HG02973 (cell line): ENCODE measurements at regions not wholly inside any gene's neighbourhood (a gene's known extent, or its start where the extent isn't known, plus 50 kb on each side); places are given as distances from the start of the nearest gene placed in this dataset.

Source experiments
- ATAC-seq: cut with Tn5 transposase; IDR thresholded peaks from one replicate; pipeline ENCODE4 v1.9.1; 2021; ENCODE audit warnings: moderate library complexity; ENCODE audit not compliant: unreplicated experiment

GRCh38 chr1:80961464-80962190 lies 839.1 kb upstream of the ADGRL2 start:
- ATAC-seq = no peak

- no peak for ATAC-seq
Measured at GRCh38 chr1:80933346-80933745, 867.4 kb upstream of the ADGRL2 start.

GRCh38 chr1:80931178-80931577 lies 869.6 kb upstream of the ADGRL2 start:
- no peak for ATAC-seq

- no peak for ATAC-seq
Measured at GRCh38 chr1:80929868-80930508, 870.7 kb upstream of the ADGRL2 start.

GRCh38 chr1:80926531-80926930 lies 874.2 kb upstream of the ADGRL2 start:
- ATAC-seq = no peak

- ATAC-seq = no peak
Measured at GRCh38 chr1:80925130-80925805, 875.5 kb upstream of the ADGRL2 start.

- no peak for ATAC-seq
Measured at GRCh38 chr1:80924290-80924689, 876.4 kb upstream of the ADGRL2 start.

- no peak for ATAC-seq
Measured at GRCh38 chr1:80922906-80923305, 877.8 kb upstream of the ADGRL2 start.

GRCh38 chr1:80919426-80919825 lies 881.3 kb upstream of the ADGRL2 start:
- ATAC-seq = no peak

- ATAC-seq = no peak
Measured at GRCh38 chr1:80918380-80918779, 882.4 kb upstream of the ADGRL2 start.

- ATAC-seq = no peak
Measured at GRCh38 chr1:80917826-80918225, 882.9 kb upstream of the ADGRL2 start.

GRCh38 chr1:80917225-80917624 lies 883.5 kb upstream of the ADGRL2 start:
- no peak for ATAC-seq

- no peak for ATAC-seq
Measured at GRCh38 chr1:80915491-80915890, 885.2 kb upstream of the ADGRL2 start.

GRCh38 chr1:80910426-80910825 lies 890.3 kb upstream of the ADGRL2 start:
- no peak for ATAC-seq

GRCh38 chr1:80909172-80909784 lies 891.5 kb upstream of the ADGRL2 start:
- no peak for ATAC-seq

GRCh38 chr1:80896781-80897356 lies 903.9 kb upstream of the ADGRL2 start:
- no peak for ATAC-seq

- ATAC-seq = no peak
Measured at GRCh38 chr1:80894921-80895320, 905.8 kb upstream of the ADGRL2 start.

GRCh38 chr1:80893115-80893514 lies 907.6 kb upstream of the ADGRL2 start:
- no peak for ATAC-seq

- no peak for ATAC-seq
Measured at GRCh38 chr1:80892539-80892938, 908.2 kb upstream of the ADGRL2 start.

- ATAC-seq = no peak
Measured at GRCh38 chr1:80891871-80892270, 908.9 kb upstream of the ADGRL2 start.

- ATAC-seq = no peak
Measured at GRCh38 chr1:80882553-80882952, 918.2 kb upstream of the ADGRL2 start.
